Renal cortical epithelial cell (primary cell): ENCODE measurements at regions not wholly inside any gene's neighbourhood (a gene's known extent, or its start where the extent isn't known, plus 50 kb on each side); places are given as distances from the start of the nearest gene placed in this dataset.
"Not testable (repeated sequence)": the region's sequence is repeated elsewhere in the genome, so short reads cannot be mapped to it uniquely, and the experiment has no call there.

Source experiments
- DNase-seq: peaks from one replicate; pipeline ENCODE4 v3.0.0-alpha.2; 2011; ENCODE audit warnings: low read depth

DNA sequence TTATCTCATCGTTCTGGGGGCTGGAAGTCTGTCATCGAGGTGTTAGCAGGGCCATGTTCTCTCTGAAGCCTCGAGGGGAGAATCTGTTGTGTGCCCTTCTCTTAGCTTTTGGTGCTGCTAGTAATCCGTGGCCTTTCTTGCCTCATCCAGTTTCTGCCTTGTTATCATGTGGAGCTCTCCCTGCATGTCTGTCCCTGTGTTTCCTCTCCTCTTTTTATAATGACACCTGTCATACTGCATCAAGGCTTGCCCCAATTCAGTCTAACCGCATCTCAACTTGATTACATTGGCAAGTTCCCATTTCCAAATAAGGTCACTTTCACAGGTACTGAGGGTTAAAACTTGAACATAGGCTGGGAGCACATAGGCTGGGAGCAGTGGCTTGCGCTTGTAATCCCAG is 82.6 kb upstream of the CNIH3 start:
- no peak for DNase-seq

DNA sequence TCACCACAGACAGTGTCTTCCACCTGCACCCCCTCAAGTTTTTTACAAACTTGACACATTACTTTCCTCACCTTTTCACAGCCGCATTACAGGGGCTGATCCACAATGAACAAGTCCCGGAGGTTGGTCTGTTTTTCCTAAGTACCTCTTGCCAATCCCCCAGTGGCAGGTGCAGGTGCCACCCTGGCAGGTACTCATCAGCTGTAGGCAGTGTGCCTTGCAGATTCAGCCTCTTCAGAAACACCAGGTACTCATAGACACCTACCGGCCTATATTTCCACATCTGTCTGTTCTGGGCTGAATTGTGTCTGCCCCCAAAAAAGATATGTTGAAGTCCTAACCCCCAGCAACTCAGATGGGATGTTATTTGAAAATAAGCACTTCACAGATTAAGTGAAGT is 81.4 kb upstream of the CNIH3 start:
- no peak for DNase-seq

DNA sequence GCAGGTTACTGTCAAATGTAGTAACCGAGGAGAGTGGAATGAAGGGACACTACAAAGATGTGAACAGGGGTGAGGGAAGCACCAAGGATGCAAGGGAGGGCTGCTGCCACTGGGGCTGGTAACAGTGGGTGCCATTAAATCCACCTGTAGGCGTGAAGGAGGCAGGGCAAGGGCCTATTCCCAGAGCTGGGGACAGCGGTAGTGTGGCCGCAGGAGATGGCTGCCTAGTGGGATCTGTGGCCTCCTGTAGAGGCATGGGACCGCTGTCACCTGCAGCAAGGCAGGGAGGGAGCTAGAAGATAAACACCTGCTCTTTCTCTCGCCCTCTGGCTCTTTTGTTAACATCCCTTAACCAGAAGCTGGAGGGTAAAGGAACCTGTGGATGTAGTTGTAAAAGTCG is 80.5 kb upstream of the CNIH3 start:
- no peak for DNase-seq

DNA sequence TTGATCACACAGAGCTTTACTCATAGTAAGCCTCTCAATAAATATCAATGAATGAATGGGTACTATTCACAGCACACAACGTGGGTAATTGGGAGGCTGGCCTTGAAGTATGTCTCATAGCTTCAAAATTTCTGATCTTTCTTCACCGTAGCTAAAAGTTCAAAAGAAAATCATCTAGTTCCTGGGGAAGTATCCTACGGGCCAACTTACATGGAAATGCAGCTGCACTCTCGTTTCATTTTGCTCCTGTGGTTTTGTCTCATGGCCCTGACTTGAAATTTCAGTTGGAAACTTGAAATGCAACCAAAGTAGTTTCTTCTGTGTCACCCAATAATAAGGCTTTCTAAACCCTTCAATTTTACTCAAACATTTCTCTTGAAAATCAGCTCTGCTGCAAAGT is 76.1 kb upstream of the CNIH3 start:
- no peak for DNase-seq

DNA sequence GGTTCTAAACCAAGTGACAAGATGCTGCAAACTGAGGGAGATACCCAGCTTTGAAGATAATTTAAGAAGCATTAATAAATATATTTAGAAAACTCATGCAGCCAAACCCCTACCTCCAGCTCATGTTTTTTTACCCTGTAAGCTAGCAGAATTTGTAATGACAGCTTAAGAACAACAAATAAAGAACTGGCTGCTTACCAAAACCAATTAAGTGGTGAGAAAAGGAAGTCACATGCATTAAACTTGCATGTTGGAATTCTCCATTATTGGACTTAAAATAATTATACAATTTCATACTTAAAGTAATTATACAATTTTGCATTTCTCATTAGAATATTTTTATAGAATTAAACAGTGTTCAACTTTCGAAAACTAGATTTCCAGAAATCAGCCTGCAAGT is 75.6 kb upstream of the CNIH3 start:
- peak; percentile 77 for DNase-seq

DNA sequence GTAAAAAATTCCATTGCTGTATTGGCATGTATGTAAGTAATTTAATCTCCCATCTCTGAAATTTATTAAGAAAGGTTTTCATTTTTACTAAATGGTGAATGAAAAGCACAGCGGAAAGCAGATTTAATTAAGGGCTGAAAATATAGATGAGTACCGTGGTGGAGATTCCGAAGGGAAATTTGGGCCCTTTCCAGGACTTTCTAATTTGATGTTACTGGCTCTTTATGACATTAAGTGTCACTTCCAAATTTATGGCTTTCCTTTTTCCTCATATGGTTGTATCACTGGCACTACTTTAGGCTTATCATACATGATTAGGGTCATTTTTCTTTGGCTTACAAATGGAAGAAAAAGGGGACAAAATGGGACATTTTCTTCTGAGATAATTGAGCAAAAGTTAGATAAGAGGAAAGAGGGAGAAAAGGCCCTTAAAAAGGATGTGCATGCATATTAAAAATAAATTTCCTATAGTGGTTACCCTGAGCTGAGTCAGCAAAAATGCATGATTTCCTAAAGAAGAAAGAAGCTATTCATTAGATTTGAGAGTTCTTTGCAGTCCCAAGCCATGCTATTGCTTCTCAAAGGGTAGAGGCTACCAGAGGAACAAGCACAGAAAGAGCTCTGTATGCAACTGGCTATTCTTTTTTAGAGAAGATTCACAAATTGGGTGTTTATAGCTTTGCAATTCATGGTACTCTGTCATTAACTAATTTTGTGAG is 74.9 kb upstream of the CNIH3 start:
- no peak for DNase-seq

DNA sequence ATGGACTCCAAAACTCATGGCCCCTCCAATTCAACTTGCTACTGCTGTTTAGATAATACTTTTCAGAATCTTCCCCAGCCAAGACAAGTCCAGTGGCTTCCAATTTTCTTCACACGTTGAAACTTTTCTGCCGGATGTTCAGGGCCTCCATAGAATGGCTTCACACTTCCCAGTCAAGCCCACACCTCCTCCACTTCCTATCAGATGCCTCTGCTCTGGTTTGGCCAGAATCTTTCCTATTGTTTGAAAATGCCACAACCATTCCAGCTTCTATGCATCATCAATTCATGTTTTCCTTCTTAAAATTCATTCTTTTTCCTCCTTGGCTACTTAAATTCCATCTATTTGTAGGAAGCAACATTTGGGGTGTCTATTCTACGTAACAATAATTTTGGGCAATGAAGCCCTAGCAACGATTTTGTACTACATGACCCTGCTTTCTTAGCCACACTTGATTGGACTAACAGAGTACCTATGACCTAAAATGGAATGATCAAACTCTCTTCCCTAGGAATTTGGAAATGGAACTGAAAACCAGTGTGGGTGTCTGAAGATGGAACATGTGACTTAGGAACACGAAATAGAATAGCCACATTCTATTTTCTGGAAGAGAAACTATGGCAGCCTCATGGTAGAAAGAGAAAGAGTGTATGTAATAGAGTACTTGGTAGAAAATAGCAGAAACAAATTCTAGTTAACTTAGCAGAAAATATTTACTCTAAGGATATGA is 74.1 kb upstream of the CNIH3 start:
- peak; percentile 82 for DNase-seq

DNA sequence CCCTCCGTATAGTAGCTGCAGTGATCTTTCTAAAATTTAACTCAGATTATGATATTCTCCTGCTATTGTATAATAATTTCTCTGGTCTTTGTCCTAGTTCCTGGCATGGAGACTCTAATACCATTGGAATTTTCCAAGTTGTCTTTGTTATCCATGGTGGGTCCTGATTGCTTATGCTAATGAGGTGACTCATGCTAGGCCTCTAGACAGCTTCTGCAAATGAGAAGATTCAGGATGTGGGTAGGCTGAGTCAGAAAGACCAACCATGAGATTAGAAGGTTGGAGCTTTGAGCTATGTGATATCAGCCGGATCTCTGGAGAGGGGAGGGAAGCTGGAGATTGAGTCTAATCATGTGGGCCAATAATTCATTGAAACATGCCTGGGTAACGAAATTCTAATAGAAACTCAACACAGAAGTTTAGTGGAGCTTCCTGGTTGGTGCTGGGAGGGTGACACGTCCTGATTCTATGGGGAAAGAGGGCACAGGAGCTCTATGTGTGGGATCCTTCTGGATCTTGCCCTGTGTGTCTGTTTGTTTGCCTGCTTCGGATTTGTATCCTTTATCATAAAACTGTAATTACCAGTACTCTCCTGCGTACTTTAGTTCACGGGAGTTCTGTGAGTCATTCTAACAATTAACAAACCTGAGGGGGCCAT is 73.2 kb upstream of the CNIH3 start:
- DNase-seq, result peak; percentile 99

DNA sequence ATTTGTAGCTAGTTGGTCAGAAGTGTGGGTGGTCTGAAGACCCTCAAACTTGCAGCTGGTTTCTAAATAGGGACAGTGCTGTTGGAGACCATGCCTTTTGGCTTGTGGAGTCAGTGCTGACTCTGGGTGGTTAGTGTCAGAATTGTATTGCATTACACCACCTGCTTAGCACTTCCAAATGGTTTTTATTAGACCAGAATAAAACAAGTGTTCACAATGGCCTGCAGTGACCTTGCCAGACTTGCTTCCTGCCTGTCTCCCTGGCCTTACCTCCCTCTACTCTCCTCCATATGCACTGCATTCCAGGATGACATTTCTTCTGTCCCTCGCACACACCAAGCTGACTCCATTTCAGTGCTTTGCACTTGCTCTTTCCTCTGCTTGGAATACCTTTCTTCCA is 72.7 kb upstream of the CNIH3 start:
- DNase-seq, result peak; percentile 21

DNA sequence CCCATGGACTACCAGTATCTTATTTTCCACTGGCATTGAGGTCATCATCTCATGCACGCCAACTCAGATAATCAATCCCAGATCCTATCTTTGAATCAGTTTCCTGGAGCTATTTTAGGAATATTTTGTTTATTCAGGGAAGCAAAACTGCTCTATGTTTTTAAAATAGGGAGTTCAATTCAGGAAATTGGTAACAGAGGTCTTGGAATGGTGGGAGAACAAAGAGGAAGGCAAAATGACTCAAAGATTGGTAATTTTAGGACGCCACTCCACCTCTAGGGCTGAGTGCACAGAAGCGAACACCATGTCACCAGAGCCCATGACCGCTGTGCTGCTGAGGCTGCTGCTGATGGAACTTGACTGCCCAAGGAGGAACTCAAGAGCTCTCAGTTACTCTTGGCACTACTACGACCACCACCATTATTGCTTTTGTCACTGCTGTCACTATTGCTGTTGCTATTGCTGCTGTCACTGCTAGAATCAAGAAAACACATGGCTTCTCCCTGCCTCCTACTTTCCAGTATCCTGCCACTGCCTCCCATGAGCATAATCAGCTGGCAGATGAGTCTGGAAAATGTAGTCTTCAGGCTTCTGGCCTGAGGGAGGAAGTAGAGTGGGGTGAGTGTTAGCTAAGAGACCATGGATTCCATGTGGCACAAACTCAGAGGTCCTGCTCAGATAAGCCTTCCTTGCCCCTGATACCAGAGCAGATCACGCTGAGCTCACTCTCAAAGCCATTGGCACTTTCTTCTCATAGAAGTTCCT is 71.6 kb upstream of the CNIH3 start:
- DNase-seq, result no peak

DNA sequence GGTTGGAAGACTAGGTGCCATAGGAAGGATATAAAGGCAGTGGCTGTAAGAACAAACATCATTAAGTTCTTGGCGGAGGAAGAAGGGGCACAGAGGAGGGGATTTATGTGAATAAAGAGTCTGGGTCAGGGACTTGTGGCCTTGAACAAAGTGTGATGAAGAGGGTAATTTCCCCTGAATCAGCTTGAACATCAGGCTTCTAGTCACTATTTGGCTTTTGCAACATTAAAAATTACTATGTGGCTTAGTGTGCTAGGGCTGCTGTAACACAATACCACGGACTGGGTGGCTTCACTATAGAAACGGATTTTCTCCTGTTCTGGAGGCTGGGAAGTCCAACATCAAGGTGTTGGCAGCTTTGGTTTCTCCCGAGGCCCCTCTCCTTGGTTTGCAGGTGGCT is 70.5 kb upstream of the CNIH3 start:
- no peak for DNase-seq

DNA sequence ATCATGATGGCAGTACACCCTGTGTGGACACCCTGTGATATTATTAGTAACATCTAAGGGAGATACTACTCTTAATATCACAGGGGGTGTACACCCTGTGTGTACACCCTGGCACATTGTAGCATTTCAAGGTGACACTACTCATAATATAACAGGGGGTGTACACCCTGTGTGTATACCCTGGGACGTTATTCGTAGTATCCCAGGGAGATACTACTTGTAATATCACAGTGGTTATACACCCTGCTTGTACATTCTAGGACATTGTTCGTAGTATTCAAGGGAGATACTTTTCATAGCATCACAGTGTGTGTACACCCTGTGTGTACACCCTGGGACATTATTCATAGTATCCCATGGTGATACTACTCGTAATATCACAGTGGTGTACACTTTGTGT is 67.4 kb upstream of the CNIH3 start:
- no peak for DNase-seq

DNA sequence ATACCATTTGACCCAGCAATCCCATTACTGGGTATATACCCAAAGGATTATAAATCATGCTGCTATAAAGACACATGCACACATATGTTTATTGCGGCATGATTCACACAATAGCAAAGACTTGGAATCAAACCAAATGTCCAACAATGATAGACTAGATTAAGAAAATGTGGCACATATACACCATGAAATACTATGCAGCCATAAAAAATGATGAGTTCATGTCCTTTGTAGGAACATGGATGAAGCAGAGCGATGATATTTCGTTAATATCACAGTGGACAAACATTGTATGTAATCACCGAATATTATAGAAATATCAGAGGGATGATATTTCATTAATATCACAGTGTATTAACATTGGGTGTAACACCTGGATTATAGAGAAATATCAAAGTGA is 64.9 kb upstream of the CNIH3 start:
- not testable (repeated sequence) for DNase-seq

DNA sequence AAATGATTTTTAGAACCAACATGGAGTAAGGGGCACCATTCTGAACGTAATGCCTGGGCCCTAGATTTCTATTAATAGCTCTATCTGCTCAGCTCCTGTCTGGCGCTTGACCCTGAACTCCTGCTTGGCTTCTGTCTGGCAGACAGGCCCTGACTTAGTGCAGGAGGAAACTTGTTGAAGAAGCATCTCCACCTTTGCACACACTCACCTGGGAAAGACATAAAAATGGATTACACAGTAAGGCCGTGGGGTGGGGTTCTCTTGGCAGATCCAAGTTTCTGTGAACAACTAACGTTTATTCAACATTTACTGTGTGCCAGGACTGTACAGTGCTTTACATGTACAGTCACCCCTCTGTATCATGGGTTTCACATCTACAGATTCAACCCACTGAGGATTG is 62.1 kb upstream of the CNIH3 start:
- DNase-seq, result no peak

DNA sequence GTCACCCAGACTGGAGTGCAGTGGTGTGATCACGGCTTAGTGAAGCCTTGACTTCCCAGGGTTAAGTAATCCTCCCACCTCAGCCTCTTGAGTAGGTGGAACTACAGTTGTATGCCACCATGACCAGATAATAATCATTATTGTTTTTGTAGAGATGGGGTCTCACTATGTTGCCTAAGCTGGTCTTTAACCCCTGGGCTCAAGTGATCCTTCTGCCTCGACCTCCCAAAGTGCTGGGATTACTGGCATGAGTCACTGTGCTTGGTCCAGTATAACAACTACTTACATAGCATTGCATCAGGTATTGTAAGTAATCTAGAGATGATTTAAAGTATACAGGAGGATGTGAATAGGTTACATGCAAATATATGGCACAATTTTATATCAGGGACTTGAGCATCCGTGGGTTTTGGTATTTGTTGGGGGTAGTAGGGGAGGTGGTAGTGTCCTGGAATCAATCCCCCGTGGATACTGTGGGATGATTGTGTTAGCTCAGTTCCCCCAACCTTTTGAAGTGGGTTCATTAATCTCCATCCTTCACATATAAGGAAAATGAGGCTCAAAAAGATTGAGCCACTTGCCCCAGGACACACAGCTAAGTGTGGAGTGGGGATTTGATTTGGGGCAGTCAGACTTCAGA is 61.4 kb upstream of the CNIH3 start:
- no peak for DNase-seq

DNA sequence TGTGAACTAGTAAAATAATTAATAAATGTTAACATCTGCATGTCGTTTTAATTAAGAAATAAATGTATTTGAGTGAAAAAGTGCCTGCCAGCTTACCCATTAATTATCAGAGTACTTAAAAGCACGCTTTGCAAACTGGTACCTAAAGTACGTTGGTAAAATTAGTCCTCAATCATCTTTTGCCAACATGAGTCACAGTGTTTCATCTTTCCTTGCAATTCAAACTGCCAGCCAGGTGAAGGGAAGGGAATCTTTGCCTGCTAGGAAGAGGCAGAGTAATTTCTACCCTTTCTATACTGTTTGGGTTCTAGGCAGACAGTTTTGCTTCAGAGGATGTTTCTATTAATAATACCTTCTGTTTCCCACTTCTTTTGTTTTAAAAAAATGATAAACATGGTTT is 57.2 kb upstream of the CNIH3 start:
- DNase-seq, result no peak

DNA sequence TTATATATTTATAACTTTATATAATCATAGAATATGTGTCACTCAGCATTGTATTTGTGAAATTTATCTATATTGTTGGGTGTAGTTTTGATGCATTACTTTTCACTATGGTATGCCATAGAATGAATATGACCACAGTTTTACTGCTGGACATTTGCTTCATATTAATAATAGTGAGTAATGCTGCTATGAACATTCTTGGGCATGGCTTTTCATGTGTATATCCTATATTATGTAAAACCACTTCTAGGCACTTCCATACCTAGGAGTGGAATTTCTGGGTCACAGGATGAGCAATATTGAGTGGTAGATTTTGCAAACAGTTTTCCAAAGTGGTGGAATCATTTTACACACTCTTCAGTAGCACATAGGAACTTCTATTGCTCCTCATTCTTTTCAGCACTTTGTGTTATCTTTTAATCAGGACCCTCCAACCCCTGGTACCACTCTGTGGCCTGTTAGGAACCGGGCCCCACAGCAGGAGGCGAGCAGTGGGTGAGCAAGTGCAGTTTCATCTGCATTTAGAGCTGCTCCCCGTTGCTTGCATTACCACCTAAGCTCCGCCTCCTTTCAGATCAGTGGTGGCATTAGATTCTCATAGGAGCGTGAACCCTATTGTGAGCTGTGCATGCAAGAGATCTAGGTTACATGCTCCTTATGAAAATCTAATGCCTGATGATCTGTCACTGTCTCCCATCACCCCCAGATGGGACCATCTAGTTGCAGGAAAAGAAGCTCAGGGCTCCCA is 56.0 kb upstream of the CNIH3 start:
- no peak for DNase-seq

DNA sequence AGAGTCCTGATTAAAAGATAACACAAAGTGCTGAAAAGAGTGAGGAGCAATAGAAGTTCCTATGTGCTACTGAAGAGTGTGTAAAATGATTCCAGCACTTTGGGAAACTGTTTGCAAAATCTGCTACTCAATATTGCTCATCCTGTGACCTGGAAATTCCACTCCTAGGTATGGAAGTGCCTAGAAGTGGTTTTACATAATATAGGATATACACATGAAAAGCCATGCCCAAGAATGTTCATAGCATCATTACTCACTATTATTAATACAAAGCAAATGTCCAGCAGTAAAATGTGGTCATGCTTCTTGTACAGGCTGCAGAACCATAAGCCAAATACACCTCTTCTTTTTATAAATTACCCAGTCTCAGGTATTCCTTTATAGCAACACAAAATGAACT is 53.2 kb upstream of the CNIH3 start:
- not testable (repeated sequence) for DNase-seq

DNA sequence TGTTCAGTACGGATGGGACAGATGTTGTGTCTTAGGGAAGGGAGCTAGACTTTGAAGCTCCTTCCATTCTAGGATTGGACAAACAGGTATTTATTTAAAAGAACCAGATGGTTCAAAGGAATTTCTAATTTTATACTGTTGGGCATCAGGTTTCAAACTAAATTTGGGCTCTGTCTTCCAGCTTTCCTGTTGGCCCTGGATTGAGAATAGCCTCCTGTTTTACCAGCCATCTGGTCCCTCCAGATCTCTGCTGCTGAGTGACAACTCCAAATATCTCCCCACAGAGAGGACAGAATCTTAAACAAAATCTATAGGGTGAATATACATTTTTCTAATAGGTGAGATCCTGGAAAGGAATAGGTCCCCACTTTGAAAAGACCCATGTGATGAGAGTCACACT is 52.5 kb upstream of the CNIH3 start:
- DNase-seq, result no peak

DNA sequence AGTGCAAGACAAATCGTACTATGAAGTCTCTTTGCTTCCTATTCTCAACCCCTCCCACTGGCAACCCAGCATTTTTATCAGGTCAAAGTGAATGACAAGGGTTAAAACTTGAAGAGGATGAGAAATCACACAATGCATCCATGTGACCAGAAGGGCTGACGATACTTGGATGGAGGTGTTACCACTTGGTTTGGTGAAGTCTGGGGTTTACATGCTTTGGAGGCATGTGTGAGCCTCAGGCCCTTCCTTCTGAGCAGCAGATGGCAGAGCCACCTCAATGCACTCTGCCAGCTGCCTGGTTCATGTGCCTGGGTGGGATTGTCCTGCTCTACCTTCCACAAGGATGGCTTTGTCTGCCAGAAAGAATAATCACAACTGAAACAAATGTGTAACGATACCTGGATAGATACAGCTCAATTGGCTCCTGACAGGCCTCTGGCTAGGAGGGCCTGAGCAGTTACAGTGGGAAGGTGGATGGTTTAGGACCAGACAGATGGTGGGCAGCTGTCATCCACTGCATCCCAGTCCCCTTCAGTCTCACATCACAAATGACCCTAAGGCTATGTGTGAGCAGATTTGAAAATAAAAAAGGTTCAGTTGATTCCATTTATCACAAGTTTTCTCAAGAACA is 51.5 kb upstream of the CNIH3 start:
- no peak for DNase-seq

DNA sequence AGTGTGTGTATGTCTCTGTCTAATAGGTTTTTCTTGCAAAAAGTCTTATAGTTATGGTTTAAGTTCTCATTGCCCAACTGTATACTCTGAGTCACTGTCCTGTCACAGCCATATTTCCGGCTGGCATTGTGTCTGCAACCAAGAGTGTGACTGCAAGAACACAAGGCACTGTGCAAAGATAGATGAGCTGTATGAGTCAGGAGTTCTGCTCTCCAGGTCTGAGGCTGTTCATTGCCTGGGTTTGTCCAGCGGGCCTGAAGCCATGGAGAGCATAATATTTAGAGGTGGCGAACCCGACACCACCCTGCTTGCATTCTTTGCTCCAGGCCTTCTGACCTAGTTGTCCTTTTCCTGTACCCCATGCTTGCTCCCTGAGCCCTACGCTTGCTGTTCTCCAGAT is 50.9 kb upstream of the CNIH3 start:
- DNase-seq, result peak; percentile 90
